Right hindlimb (tissue), 1 donor: ENCODE measurements at regions not wholly inside any gene's neighbourhood (a gene's known extent, or its start where the extent isn't known, plus 50 kb on each side); places are given as distances from the start of the nearest gene placed in this dataset.

Experiments used
- DNase-seq: peaks from one replicate; pipeline ENCODE4 v3.0.0-alpha.2; 2018

GRCh38 chr5:107208867-107209266 is 461.9 kb downstream of the EFNA5 start:
- DNase-seq, result no peak

- no peak for DNase-seq
Measured at GRCh38 chr5:107204413-107204812, 466.3 kb downstream of the EFNA5 start.

- no peak for DNase-seq
Measured at GRCh38 chr5:107203243-107203642, 467.5 kb downstream of the EFNA5 start.

GRCh38 chr5:107199756-107200155 is 471.0 kb downstream of the EFNA5 start:
- no peak for DNase-seq

GRCh38 chr5:107196500-107197059 is 474.2 kb downstream of the EFNA5 start:
- DNase-seq, result no peak

- no peak for DNase-seq
Measured at GRCh38 chr5:107195890-107196395, 474.8 kb downstream of the EFNA5 start.

- no peak for DNase-seq
Measured at GRCh38 chr5:107184871-107185270, 485.9 kb downstream of the EFNA5 start.

GRCh38 chr5:107184066-107184465 is 486.7 kb downstream of the EFNA5 start:
- DNase-seq, result no peak

- no peak for DNase-seq
Measured at GRCh38 chr5:107170620-107171019, 500.1 kb downstream of the EFNA5 start.

- DNase-seq, result no peak
Measured at GRCh38 chr5:107169867-107170266, 500.9 kb downstream of the EFNA5 start.

GRCh38 chr5:107168848-107169752 is 501.6 kb downstream of the EFNA5 start:
- no peak for DNase-seq

- DNase-seq, result no peak
Measured at GRCh38 chr5:107168086-107168485, 502.7 kb downstream of the EFNA5 start.

GRCh38 chr5:107165296-107165695 is 505.4 kb downstream of the EFNA5 start:
- no peak for DNase-seq

GRCh38 chr5:107157809-107158208 is 512.9 kb downstream of the EFNA5 start:
- peak; percentile 21 for DNase-seq

- DNase-seq, result no peak
Measured at GRCh38 chr5:107155707-107156106, 515.0 kb downstream of the EFNA5 start.

GRCh38 chr5:107154593-107154992 is 516.1 kb downstream of the EFNA5 start:
- DNase-seq, result no peak

- no peak for DNase-seq
Measured at GRCh38 chr5:107153283-107153682, 517.5 kb downstream of the EFNA5 start.

GRCh38 chr5:107149243-107150005 is 521.3 kb downstream of the EFNA5 start:
- DNase-seq, result no peak

GRCh38 chr5:107147589-107147988 is 523.1 kb downstream of the EFNA5 start:
- DNase-seq, result peak; percentile 39

- DNase-seq, result no peak
Measured at GRCh38 chr5:107146901-107147300, 523.8 kb downstream of the EFNA5 start.

- no peak for DNase-seq
Measured at GRCh38 chr5:107135391-107135790, 535.3 kb downstream of the EFNA5 start.

- no peak for DNase-seq
Measured at GRCh38 chr5:107134931-107135330, 535.8 kb downstream of the EFNA5 start.

- no peak for DNase-seq
Measured at GRCh38 chr5:107129051-107129450, 541.7 kb downstream of the EFNA5 start.
